ENCODE measurements at regions not wholly inside any gene's neighbourhood (a gene's known extent, or its start where the extent isn't known, plus 50 kb on each side); places are given as distances from the start of the nearest gene placed in this dataset.

GRCh38 chr10:94218493-94219183, 144.1 kb downstream of the NOC3L start:
- Mint-ChIP-seq H3K9me3 (ENCODE audit: unreplicated experiment) (no peaks in the 10 kb centered on the region), H3K4me1 (ENCODE audit: low read depth, unreplicated experiment) (no peaks in the 10 kb centered on the region), H3K27ac (ENCODE audit: unreplicated experiment) (no peak overlapping the region), H3K4me3 (ENCODE audit: unreplicated experiment) (no peak overlapping the region), H3K27me3 (ENCODE audit: unreplicated experiment) (no peaks in the 10 kb centered on the region), H3K36me3 (ENCODE audit: unreplicated experiment) (no peaks in the 10 kb centered on the region)
- DNase-seq = no peak
- TF ChIP-seq, protein P1, sequence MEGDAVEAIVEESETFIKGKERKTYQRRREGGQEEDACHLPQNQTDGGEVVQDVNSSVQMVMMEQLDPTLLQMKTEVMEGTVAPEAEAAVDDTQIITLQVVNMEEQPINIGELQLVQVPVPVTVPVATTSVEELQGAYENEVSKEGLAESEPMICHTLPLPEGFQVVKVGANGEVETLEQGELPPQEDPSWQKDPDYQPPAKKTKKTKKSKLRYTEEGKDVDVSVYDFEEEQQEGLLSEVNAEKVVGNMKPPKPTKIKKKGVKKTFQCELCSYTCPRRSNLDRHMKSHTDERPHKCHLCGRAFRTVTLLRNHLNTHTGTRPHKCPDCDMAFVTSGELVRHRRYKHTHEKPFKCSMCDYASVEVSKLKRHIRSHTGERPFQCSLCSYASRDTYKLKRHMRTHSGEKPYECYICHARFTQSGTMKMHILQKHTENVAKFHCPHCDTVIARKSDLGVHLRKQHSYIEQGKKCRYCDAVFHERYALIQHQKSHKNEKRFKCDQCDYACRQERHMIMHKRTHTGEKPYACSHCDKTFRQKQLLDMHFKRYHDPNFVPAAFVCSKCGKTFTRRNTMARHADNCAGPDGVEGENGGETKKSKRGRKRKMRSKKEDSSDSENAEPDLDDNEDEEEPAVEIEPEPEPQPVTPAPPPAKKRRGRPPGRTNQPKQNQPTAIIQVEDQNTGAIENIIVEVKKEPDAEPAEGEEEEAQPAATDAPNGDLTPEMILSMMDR (IDR thresholded peaks at IDR 0.05; ENCODE audit: partially characterized antibody, unreplicated experiment) = no peak

DNA sequence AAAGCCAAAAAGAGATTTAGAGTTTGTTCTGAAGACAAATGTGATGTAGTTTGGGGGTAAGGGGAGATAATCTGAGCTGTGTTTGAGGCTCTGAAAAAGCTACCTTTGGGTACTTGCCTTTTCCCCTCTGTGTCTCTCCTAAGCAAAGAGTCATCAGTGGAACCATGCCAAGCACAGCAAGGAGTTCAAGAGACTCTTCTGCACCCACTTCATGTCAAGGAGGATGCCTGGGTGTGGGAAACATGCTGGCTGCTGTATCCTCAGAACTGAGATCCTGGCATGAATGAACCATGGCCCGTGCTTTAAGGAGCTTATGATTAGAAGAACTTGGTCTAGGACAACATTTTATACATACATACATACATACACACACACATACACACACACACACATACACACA, 142.9 kb downstream of the NOC3L start:
- Mint-ChIP-seq H3K36me3 (ENCODE audit: unreplicated experiment) (no peaks in the 10 kb centered on the region), H3K4me1 (ENCODE audit: low read depth, unreplicated experiment) (no peaks in the 10 kb centered on the region), H3K4me3 (ENCODE audit: unreplicated experiment) (no peak overlapping the region), H3K27ac (ENCODE audit: unreplicated experiment) (no peak overlapping the region), H3K9me3 (ENCODE audit: unreplicated experiment) (no peaks in the 10 kb centered on the region), H3K27me3 (ENCODE audit: unreplicated experiment) (peaks cover 2% of the 10 kb centered on the region)
- TF ChIP-seq, protein P1 (IDR thresholded peaks at IDR 0.05; ENCODE audit: partially characterized antibody, unreplicated experiment) = no peak
- no peak for DNase-seq

GRCh38 chr10:94220717-94221116, 142.0 kb downstream of the NOC3L start:
- H3K4me1 Mint-ChIP-seq (ENCODE audit: low read depth, unreplicated experiment) = no peaks in the 10 kb centered on the region
- no peaks in the 10 kb centered on the region for H3K36me3 Mint-ChIP-seq (ENCODE audit: unreplicated experiment)

DNA sequence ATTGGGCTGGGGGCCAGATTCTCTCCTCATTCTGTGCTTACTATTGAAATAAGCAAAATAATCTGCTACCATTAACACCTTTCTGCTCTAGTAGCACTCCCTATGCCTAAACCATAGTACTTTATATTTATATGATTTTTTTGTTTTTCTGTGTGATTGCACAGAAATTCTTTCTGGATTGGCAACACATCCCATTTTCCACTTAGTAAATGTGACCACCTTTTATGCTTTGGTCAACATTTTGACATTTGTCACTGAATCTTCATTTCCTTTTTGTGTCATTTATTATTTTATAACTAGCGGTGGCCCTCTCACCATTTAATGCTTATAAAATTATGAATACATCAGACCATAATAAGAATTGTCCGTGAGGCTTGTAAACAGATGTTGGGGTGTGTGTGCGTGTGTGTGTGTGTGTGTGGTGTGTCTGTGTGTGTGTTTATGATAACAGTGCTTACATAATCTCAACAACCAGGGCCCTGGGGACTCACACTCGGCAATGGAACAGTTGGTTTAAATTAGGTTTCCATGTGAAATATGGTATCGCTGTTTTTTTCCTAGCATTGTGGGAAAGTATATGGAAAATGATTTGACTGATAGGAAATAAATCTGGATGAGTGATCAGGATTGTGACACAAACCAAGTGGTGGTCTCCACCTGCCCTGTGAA, 138.9 kb downstream of the NOC3L start:
- Mint-ChIP-seq H3K4me1 (ENCODE audit: low read depth, unreplicated experiment) (no peaks in the 10 kb centered on the region), H3K27ac (ENCODE audit: unreplicated experiment) (no peak overlapping the region), H3K27me3 (ENCODE audit: unreplicated experiment) (peaks cover 2% of the 10 kb centered on the region), H3K9me3 (ENCODE audit: unreplicated experiment) (no peaks in the 10 kb centered on the region), H3K36me3 (ENCODE audit: unreplicated experiment) (no peaks in the 10 kb centered on the region), H3K4me3 (ENCODE audit: unreplicated experiment) (no peak overlapping the region)
- TF ChIP-seq, protein P1 (IDR thresholded peaks at IDR 0.05; ENCODE audit: partially characterized antibody, unreplicated experiment) = no peak
- no peak for DNase-seq

More at GRCh38 chr10:94220717-94221116, 142.0 kb downstream of the NOC3L start:
- peaks cover 2% of the 10 kb centered on the region for H3K27me3 Mint-ChIP-seq (ENCODE audit: unreplicated experiment)
- TF ChIP-seq, protein P1 (IDR thresholded peaks at IDR 0.05; ENCODE audit: partially characterized antibody, unreplicated experiment) = no peak
- no peaks in the 10 kb centered on the region for H3K9me3 Mint-ChIP-seq (ENCODE audit: unreplicated experiment)
- no peak overlapping the region for H3K27ac Mint-ChIP-seq (ENCODE audit: unreplicated experiment)
- no peak for DNase-seq
- H3K4me3 Mint-ChIP-seq (ENCODE audit: unreplicated experiment) = no peak overlapping the region

DNA sequence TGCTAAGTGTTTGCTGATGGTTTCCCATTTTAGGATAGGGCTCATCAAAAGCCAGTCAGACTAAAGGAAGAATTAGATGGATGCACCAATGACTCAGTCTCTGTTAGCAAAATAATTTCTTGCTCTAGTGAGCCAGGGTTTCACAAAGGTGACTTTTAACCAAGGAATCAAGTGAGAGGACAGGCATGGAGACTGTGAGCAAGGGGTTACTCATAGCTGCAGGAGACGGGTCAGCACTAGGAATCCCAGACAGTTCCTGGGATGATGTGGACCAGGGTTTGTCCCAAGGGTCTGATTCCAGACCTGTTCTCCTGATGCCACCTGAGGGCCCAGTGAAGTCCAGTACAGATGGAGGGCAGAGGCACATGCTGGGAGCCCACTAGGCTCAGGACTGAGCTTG, 138.1 kb downstream of the NOC3L start:
- H3K27me3 Mint-ChIP-seq (ENCODE audit: unreplicated experiment) = peaks cover 2% of the 10 kb centered on the region
- H3K4me3 Mint-ChIP-seq (ENCODE audit: unreplicated experiment) = no peak overlapping the region
- H3K9me3 Mint-ChIP-seq (ENCODE audit: unreplicated experiment) = no peaks in the 10 kb centered on the region
- no peak overlapping the region for H3K27ac Mint-ChIP-seq (ENCODE audit: unreplicated experiment)
- TF ChIP-seq, protein P1 (IDR thresholded peaks at IDR 0.05; ENCODE audit: partially characterized antibody, unreplicated experiment) = no peak
- H3K4me1 Mint-ChIP-seq (ENCODE audit: low read depth, unreplicated experiment) = no peaks in the 10 kb centered on the region
- H3K36me3 Mint-ChIP-seq (ENCODE audit: unreplicated experiment) = no peaks in the 10 kb centered on the region
- DNase-seq = no peak

Data from glutamatergic neuron (in vitro differentiated cells).